HepG2 (cell line): ENCODE measurements at regions not wholly inside any gene's neighbourhood (a gene's known extent, or its start where the extent isn't known, plus 50 kb on each side); places are given as distances from the start of the nearest gene placed in this dataset.

ENCODE experiments used
- DPF2 ChIP-seq: sonication (generic); formaldehyde crosslinking; IDR thresholded peaks from 2 replicates; pipeline ENCODE4 v1.4.0; 2020; ENCODE audit warnings: mild to moderate bottlenecking, low read depth, missing genetic modification reagents, borderline replicate concordance
- FOXA1 ChIP-seq, 2 experiments: fragments of 450-650 bp in 1 of 2; sonication (generic) in 1 of 2; formaldehyde crosslinking in 1 of 2; IDR thresholded peaks; 2 replicates each; pipeline versions ENCODE4 v1.4.0 to v1.6.1; 2016 to 2020; ENCODE audit warnings: missing genetic modification reagents in 1 of 2
- JUN ChIP-seq: sonication (generic); formaldehyde crosslinking; IDR thresholded peaks from 2 replicates; pipeline ENCODE4 v1.4.0; 2020; ENCODE audit warnings: mild to moderate bottlenecking, missing genetic modification reagents
- NAIF1 ChIP-seq: sonication (generic); formaldehyde crosslinking; IDR thresholded peaks from 2 replicates; pipeline ENCODE4 v1.5.0; 2020; ENCODE audit warnings: mild to moderate bottlenecking, missing genetic modification reagents, borderline replicate concordance
- PHB2 ChIP-seq: fragments of 450-650 bp; IDR thresholded peaks from 2 replicates; pipeline ENCODE4 v1.6.1; 2018; ENCODE audit not compliant: partially characterized antibody
- POLR2A ChIP-seq, 2 experiments: IDR thresholded peaks; 2 replicates each; pipeline ENCODE4 v1.6.1; 2011; ENCODE audit warnings: low read depth in 2 of 2, low read length in 2 of 2, mild to moderate bottlenecking in 1 of 2, moderate library complexity in 1 of 2; ENCODE audit not compliant: insufficient read depth in 1 of 2
- ZNF674 ChIP-seq: sonication (generic); formaldehyde crosslinking; IDR thresholded peaks from 2 replicates; pipeline ENCODE4 v1.5.0; 2020; ENCODE audit warnings: low read depth, mild to moderate bottlenecking, missing genetic modification reagents
- TF ChIP-seq, protein P1 (sequence below): IDR thresholded peaks from 2 replicates; pipeline ENCODE4 v1.6.1; 2016
- TF ChIP-seq, protein P2 (sequence below): sonication (generic); formaldehyde crosslinking; IDR thresholded peaks from 2 replicates; pipeline ENCODE4 v1.8.1; 2023; ENCODE audit warnings: mild to moderate bottlenecking, missing genetic modification reagents
- TF ChIP-seq, protein P3 (sequence below): sonication (generic); formaldehyde crosslinking; IDR thresholded peaks from 2 replicates; pipeline ENCODE4 v1.5.0; 2020; ENCODE audit warnings: mild to moderate bottlenecking, missing genetic modification reagents, moderate library complexity
- TF ChIP-seq, protein P4 (sequence below): sonication (generic); formaldehyde crosslinking; IDR thresholded peaks from 2 replicates; pipeline ENCODE4 v1.9.0; 2021; ENCODE audit warnings: mild to moderate bottlenecking, missing genetic modification reagents

DNA sequence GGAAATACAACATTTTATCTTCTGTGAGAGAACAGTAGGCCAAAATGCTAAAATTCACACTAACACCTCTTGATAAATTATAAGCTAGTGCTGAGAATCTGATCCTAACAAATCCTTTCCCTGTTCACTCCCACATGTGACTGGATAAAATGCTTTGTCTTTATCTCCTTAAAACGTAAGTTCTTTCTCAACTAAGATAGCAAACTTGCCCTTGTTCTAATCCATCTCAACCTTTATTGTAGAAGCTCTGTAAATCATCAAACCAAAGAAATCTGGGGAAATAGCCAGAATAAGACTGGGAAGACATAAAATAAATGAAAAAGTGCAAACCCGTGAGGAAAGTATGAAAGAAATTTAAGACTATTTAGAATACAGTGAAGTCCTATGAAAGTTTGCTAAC, 1058.4 kb upstream of the ACVR2A start:
- TF ChIP-seq JUN (no peak), PHB2 (no peak), POLR2A (IDR thresholded peaks at IDR 0.05; ENCODE audit: insufficient read depth in 1 of 2, low read depth in 2 of 2, low read length in 2 of 2) (no peak), ZNF674 (CRISPR knock-in tag) (no peak), DPF2 (CRISPR knock-in tag) (no peak), NAIF1 (CRISPR knock-in tag) (no peak), FOXA1 (IDR thresholded peaks at IDR 0.05) (no peak), FOXA1 (CRISPR knock-in tag; IDR thresholded peaks at IDR 0.05) (no peak)
- TF ChIP-seq, protein P1, sequence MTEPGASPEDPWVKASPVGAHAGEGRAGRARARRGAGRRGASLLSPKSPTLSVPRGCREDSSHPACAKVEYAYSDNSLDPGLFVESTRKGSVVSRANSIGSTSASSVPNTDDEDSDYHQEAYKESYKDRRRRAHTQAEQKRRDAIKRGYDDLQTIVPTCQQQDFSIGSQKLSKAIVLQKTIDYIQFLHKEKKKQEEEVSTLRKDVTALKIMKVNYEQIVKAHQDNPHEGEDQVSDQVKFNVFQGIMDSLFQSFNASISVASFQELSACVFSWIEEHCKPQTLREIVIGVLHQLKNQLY: no peak
- TF ChIP-seq, protein P2, sequence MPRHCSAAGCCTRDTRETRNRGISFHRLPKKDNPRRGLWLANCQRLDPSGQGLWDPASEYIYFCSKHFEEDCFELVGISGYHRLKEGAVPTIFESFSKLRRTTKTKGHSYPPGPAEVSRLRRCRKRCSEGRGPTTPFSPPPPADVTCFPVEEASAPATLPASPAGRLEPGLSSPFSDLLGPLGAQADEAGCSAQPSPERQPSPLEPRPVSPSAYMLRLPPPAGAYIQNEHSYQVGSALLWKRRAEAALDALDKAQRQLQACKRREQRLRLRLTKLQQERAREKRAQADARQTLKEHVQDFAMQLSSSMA: no peak
- TF ChIP-seq, protein P3, sequence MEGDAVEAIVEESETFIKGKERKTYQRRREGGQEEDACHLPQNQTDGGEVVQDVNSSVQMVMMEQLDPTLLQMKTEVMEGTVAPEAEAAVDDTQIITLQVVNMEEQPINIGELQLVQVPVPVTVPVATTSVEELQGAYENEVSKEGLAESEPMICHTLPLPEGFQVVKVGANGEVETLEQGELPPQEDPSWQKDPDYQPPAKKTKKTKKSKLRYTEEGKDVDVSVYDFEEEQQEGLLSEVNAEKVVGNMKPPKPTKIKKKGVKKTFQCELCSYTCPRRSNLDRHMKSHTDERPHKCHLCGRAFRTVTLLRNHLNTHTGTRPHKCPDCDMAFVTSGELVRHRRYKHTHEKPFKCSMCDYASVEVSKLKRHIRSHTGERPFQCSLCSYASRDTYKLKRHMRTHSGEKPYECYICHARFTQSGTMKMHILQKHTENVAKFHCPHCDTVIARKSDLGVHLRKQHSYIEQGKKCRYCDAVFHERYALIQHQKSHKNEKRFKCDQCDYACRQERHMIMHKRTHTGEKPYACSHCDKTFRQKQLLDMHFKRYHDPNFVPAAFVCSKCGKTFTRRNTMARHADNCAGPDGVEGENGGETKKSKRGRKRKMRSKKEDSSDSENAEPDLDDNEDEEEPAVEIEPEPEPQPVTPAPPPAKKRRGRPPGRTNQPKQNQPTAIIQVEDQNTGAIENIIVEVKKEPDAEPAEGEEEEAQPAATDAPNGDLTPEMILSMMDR: no peak
- TF ChIP-seq, protein P4, sequence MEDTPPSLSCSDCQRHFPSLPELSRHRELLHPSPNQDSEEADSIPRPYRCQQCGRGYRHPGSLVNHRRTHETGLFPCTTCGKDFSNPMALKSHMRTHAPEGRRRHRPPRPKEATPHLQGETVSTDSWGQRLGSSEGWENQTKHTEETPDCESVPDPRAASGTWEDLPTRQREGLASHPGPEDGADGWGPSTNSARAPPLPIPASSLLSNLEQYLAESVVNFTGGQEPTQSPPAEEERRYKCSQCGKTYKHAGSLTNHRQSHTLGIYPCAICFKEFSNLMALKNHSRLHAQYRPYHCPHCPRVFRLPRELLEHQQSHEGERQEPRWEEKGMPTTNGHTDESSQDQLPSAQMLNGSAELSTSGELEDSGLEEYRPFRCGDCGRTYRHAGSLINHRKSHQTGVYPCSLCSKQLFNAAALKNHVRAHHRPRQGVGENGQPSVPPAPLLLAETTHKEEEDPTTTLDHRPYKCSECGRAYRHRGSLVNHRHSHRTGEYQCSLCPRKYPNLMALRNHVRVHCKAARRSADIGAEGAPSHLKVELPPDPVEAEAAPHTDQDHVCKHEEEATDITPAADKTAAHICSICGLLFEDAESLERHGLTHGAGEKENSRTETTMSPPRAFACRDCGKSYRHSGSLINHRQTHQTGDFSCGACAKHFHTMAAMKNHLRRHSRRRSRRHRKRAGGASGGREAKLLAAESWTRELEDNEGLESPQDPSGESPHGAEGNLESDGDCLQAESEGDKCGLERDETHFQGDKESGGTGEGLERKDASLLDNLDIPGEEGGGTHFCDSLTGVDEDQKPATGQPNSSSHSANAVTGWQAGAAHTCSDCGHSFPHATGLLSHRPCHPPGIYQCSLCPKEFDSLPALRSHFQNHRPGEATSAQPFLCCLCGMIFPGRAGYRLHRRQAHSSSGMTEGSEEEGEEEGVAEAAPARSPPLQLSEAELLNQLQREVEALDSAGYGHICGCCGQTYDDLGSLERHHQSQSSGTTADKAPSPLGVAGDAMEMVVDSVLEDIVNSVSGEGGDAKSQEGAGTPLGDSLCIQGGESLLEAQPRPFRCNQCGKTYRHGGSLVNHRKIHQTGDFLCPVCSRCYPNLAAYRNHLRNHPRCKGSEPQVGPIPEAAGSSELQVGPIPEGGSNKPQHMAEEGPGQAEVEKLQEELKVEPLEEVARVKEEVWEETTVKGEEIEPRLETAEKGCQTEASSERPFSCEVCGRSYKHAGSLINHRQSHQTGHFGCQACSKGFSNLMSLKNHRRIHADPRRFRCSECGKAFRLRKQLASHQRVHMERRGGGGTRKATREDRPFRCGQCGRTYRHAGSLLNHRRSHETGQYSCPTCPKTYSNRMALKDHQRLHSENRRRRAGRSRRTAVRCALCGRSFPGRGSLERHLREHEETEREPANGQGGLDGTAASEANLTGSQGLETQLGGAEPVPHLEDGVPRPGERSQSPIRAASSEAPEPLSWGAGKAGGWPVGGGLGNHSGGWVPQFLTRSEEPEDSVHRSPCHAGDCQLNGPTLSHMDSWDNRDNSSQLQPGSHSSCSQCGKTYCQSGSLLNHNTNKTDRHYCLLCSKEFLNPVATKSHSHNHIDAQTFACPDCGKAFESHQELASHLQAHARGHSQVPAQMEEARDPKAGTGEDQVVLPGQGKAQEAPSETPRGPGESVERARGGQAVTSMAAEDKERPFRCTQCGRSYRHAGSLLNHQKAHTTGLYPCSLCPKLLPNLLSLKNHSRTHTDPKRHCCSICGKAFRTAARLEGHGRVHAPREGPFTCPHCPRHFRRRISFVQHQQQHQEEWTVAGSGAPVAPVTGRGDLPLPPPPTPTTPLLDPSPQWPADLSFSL (CRISPR knock-in tag): no peak
